HG02884 (cell line): ENCODE measurements at regions not wholly inside any gene's neighbourhood (a gene's known extent, or its start where the extent isn't known, plus 50 kb on each side); places are given as distances from the start of the nearest gene placed in this dataset.
A peak's percentile ranks its signal among the peaks of the same experiment; 100 is the strongest.
"Not testable (repeated sequence)": the region's sequence is repeated elsewhere in the genome, so short reads cannot be mapped to it uniquely, and the experiment has no call there.

ENCODE experiments used
- ATAC-seq: cut with Tn5 transposase; IDR thresholded peaks from one replicate; pipeline ENCODE4 v1.9.1; 2021; ENCODE audit warnings: mild to moderate bottlenecking, moderate library complexity; ENCODE audit not compliant: unreplicated experiment

- no peak for ATAC-seq
These were observed 148.6 kb downstream of the RBMX2 start for GRCh38 chrX:130550351-130550750.

- peak; percentile 81 for ATAC-seq
These were observed 150.8 kb downstream of the RBMX2 start for GRCh38 chrX:130552444-130553073.

GRCh38 chrX:130555341-130555740 is 153.6 kb downstream of the RBMX2 start:
- no peak for ATAC-seq

DNA sequence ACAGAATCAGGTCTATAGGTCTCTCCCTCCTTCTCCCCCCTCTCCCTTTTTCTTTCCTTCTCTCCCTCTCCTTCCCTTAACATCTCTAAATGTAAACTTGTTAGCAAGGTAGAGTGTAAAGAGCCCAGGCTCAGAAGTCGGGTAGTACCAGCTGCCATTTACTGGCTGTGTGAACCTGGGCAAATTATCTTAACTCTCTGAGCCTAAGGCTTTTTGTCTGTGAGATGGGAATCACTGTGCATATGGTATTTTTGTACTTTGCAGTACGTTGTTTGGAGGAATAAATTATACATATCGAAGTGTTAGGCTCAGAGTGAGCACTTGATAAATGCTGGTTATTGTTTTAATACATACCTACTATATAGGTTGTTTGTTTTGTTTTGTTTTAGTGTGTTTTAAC is 154.0 kb downstream of the RBMX2 start:
- no peak for ATAC-seq

- no peak for ATAC-seq
These were observed 155.2 kb downstream of the RBMX2 start for GRCh38 chrX:130556951-130557350.

- ATAC-seq, result no peak
These were observed 158.8 kb downstream of the RBMX2 start for GRCh38 chrX:130560544-130560943.

DNA sequence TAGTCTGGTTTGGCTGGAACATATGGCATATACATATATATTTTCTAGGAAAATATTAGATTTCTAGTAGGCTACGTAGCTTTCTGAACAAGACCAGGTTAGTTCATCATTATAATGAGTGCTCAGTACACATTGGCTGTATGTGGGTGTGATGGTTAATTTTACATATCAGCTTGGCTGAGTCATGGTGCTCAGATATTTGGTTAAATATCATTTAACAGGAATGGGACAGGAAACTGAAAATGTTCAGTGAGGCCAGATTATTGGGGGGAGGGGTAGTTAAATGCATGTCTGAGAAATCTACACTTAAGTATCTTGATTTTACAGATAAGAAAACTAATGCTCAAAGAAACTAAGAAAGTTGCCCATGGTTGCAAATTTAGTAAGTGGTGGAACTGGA is 160.1 kb downstream of the RBMX2 start:
- ATAC-seq, result no peak

DNA sequence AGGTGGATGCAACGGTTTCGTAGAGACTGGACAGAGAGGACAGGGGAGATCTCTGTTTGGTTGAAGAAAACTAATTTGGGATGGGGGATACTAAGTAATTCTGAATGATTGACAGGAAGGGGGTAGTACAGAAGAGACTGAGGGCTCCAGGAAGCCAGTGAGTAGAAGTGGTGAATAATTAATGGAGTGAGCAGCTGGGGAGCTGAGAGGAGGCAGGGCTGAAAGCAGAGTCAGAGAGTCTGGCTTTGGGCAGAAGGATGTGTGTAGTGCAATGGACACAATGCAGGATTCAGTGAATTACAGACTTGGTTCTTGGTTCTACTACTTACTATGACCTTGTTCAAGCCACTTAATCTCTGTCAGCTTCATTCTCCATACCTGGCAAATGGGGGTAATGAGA is 161.7 kb downstream of the RBMX2 start:
- ATAC-seq, result no peak

GRCh38 chrX:130566028-130566683 is 164.4 kb downstream of the RBMX2 start:
- no peak for ATAC-seq

- not testable (repeated sequence) for ATAC-seq
These were observed 171.2 kb downstream of the RBMX2 start for GRCh38 chrX:130573030-130573429.
